Liver (tissue), 3 donors: ENCODE measurements at regions not wholly inside any gene's neighbourhood (a gene's known extent, or its start where the extent isn't known, plus 50 kb on each side); places are given as distances from the start of the nearest gene placed in this dataset.

Experiments
- CTCF ChIP-seq: fragments of 150-350 bp; IDR thresholded peaks from 2 replicates; pipeline ENCODE4 v1.5.1; 2017; ENCODE audit warnings: improper control_type of control experiment, low read depth, low read length; ENCODE audit not compliant: missing input control
- EGR1 ChIP-seq, 2 donors: IDR thresholded peaks; 2 replicates each; pipeline ENCODE4 v1.6.1; 2016 to 2018; ENCODE audit warnings: antibody characterized with exemption in 2 of 2, low read depth in 2 of 2
- TF ChIP-seq, protein P1 (sequence below): IDR thresholded peaks from 2 replicates; pipeline ENCODE4 v1.6.1; 2016; ENCODE audit warnings: antibody characterized with exemption
- donor health status: healthy.
- donor health status: healthy.

GRCh38 chr6:168385858-168386735, 54.9 kb upstream of the SMOC2 start:
- TF ChIP-seq CTCF (no peak), EGR1 (IDR thresholded peaks at IDR 0.05; ENCODE audit: low read depth in 2 of 2) (no peak)
- TF ChIP-seq, protein P1, sequence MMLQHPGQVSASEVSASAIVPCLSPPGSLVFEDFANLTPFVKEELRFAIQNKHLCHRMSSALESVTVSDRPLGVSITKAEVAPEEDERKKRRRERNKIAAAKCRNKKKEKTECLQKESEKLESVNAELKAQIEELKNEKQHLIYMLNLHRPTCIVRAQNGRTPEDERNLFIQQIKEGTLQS: no peak
